ENCODE measurements at regions not wholly inside any gene's neighbourhood (a gene's known extent, or its start where the extent isn't known, plus 50 kb on each side); places are given as distances from the start of the nearest gene placed in this dataset.
A peak's percentile ranks its signal among the peaks of the same experiment; 100 is the strongest.
"Not testable (repeated sequence)": the region's sequence is repeated elsewhere in the genome, so short reads cannot be mapped to it uniquely, and the experiment has no call there.

GRCh38 chr9:136598390-136599073 is 52.7 kb upstream of the NOTCH1 start:
- BruUV-seq (replicated peaks); intact Hi-C loops (cut with micrococcal nuclease; ENCODE audit: unreplicated experiment); H3K4me3 ChIP-seq (ENCODE audit: low read depth in 2 of 2, low read length in 2 of 2); H3K4me1 ChIP-seq (ENCODE audit: control insufficient read depth, insufficient read depth, low read length); ATAC-seq; CTCF ChIA-PET; H3K36me3 ChIP-seq (ENCODE audit: control insufficient read depth, insufficient read depth, low read length); DNase-seq (ENCODE audit: low read depth, low spot score); H3K9me3 ChIP-seq (ENCODE audit: control insufficient read depth, insufficient read depth, low read depth, low read length); POLR2A ChIA-PET; H3K27ac ChIP-seq (ENCODE audit: low read length); in situ Hi-C loops (cut with HindIII; ENCODE audit: low pct_unique_long_range_greater_than_20kb, low sequenced_read_pairs); H3K27me3 ChIP-seq (ENCODE audit: control insufficient read depth, insufficient read depth, low read length): not testable (repeated sequence)

DNA sequence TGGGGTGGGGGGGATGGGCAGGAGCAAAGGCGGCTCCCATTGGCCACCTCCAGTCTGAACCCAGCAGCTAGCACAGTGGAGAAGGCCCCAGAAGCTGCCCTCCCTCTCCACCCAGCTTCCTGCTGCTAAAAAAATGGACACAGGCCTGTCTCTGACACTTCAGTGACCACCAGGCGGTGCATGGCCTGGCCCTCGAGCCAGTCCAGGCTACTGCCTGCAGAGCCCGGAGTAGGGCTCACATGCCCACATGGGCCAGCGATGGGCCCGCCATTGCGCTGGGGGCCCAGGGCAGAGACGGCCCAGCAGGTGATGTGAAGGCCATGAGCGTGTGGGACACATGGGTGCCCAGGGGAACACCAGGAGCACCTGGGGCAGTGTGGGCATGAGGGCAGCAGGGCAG is 52.1 kb upstream of the NOTCH1 start:
- ChIA-PET CTCF (interaction anchor here (0.6 kb wide), 1 partner anchor 110 kb away, joined by 5 read pairs; no protein-coding TSS in a partner anchor), POLR2A (no interaction called here)
- no peak overlapping the region for H3K4me3 ChIP-seq (ENCODE audit: low read depth in 2 of 2, low read length in 2 of 2)

More for the DNA sequence above, 52.1 kb upstream of the NOTCH1 start:
- no peaks in the 10 kb centered on the region for H3K36me3 ChIP-seq (ENCODE audit: control insufficient read depth, insufficient read depth, low read length)
- no TSS peak for BruUV-seq (replicated peaks)
- no peaks in the 10 kb centered on the region for H3K9me3 ChIP-seq (ENCODE audit: control insufficient read depth, insufficient read depth, low read depth, low read length)
- in situ Hi-C loops (cut with HindIII; ENCODE audit: low pct_unique_long_range_greater_than_20kb, low sequenced_read_pairs) (no loop called here), intact Hi-C loops (cut with micrococcal nuclease; ENCODE audit: unreplicated experiment) (no loop called here)
- H3K27ac ChIP-seq (ENCODE audit: low read length) = no peak overlapping the region
- ATAC-seq = peak; percentile 73
- H3K27me3 ChIP-seq (ENCODE audit: control insufficient read depth, insufficient read depth, low read length) = no peaks in the 10 kb centered on the region
- H3K4me1 ChIP-seq (ENCODE audit: control insufficient read depth, insufficient read depth, low read length) = no peaks in the 10 kb centered on the region
- DNase-seq (ENCODE audit: low read depth, low spot score) = no peak
- TF ChIP-seq SIN3A (IDR thresholded peaks at IDR 0.05; ENCODE audit: borderline replicate concordance, insufficient read depth, low read depth, low read length) = no peak
- TF ChIP-seq TCF7L2 (IDR thresholded peaks at IDR 0.05; ENCODE audit: low read depth, low read length) = no peak
- TF ChIP-seq REST (IDR thresholded peaks at IDR 0.05; ENCODE audit: insufficient read depth in 1 of 2, low read depth in 2 of 2, low read length in 1 of 2) = no peak
- no peak for TF ChIP-seq CTCF (IDR thresholded peaks at IDR 0.05)
- no peak for TF ChIP-seq POLR2AphosphoS5 (IDR thresholded peaks at IDR 0.05; ENCODE audit: low read depth, low read length)

Data from Panc1 (cell line).